GM12878 (cell line): ENCODE measurements at regions not wholly inside any gene's neighbourhood (a gene's known extent, or its start where the extent isn't known, plus 50 kb on each side); places are given as distances from the start of the nearest gene placed in this dataset.
A peak's percentile ranks its signal among the peaks of the same experiment; 100 is the strongest.

Experiments
- ATAC-seq: fragments of 200-7000 bp; cut with Tn5 transposase; 3 replicates; pipeline ENCODE4 v1.9.1; 2020; ENCODE audit warnings: mild to moderate bottlenecking, moderate library complexity
- BruUV-seq: library from RNA; stranded (reverse); fragments of 400-500 nt; replicated peaks from 2 replicates; lab custom pipeline; 2021; lab: Mats Ljungman, UMichigan
- CTCF ChIA-PET: fragments of 300-600 bp; sonication (Branson Sonifier 250); formaldehyde crosslinking; extraction: SDS; loops from one replicate; lab custom pipeline; 2021; ENCODE audit warnings: inconsistent platforms; lab: Yijun Ruan, JAX
- POLR2A ChIA-PET: fragments of 350-600 bp; formaldehyde crosslinking; extraction: SDS; loops from one replicate; lab custom pipeline; 2021; ENCODE audit warnings: inconsistent platforms; lab: Charles Lee
- RAD21 ChIA-PET: fragments of 300-600 bp; sonication (Branson Sonifier 250); formaldehyde crosslinking; loops from one replicate; lab custom pipeline; 2023; ENCODE audit warnings: antibody characterized with exemption; ENCODE audit not compliant: unreplicated experiment; lab: Charles Lee
- SMC1A ChIA-PET: fragments of 300-600 bp; sonication (Branson Sonifier 250); formaldehyde crosslinking; loops from one replicate; lab custom pipeline; 2023; ENCODE audit not compliant: unreplicated experiment, uncharacterized antibody; lab: Charles Lee
- DNase-seq: peaks from one replicate; pipeline ENCODE4 v3.0.0-alpha.2; 2011; ENCODE audit warnings: low read depth, low spot score
- FAIRE-seq: peaks from 3 replicates; lab custom pipeline; 2011; peaks lifted over from hg19 to GRCh38; lab: Jason Lieb, UNC
- H2AFZ ChIP-seq: 2 replicates; pipeline ENCODE4 v1.6.0; 2011; ENCODE audit warnings: low read depth, low read length, control low read depth; ENCODE audit not compliant: control insufficient read depth
- H3K27ac ChIP-seq: 2 replicates; pipeline ENCODE4 v1.5.1; 2011; ENCODE audit warnings: control low read depth; ENCODE audit not compliant: control insufficient read depth, insufficient read depth
- H3K27me3 ChIP-seq, 2 experiments: replicated peaks in 1 of 2; 2 replicates each; pipeline versions ENCODE4 v1.6.0 to v1.6.1; 2011; ENCODE audit warnings: low read length in 1 of 2; ENCODE audit not compliant: control insufficient read depth in 2 of 2, insufficient read depth in 2 of 2
- H3K36me3 ChIP-seq, 2 experiments: 2 replicates each; pipeline ENCODE4 v1.5.1; 2011; ENCODE audit warnings: low read length in 1 of 2; ENCODE audit not compliant: control insufficient read depth in 2 of 2, insufficient read depth in 2 of 2
- H3K4me1 ChIP-seq: 2 replicates; pipeline ENCODE4 v1.6.1; 2011; ENCODE audit warnings: mild to moderate bottlenecking, low read length, moderate library complexity, mixed read lengths; ENCODE audit not compliant: control insufficient read depth, insufficient read depth
- H3K4me2 ChIP-seq: 2 replicates; pipeline ENCODE4 v1.6.0; 2011; ENCODE audit warnings: control low read depth; ENCODE audit not compliant: control insufficient read depth, insufficient read depth
- H3K4me3 ChIP-seq: fragments of 200-600 bp; sonication (generic); 2 replicates; pipeline ENCODE4 v1.5.1; 2016
- H3K79me2 ChIP-seq: 2 replicates; pipeline ENCODE4 v1.6.0; 2011; ENCODE audit warnings: low read length; ENCODE audit not compliant: control insufficient read depth, insufficient read depth
- H3K9ac ChIP-seq: 2 replicates; pipeline ENCODE4 v1.8.0; 2011; ENCODE audit warnings: low read length, control low read depth, mixed read lengths; ENCODE audit not compliant: control insufficient read depth, insufficient read depth
- H3K9me3 ChIP-seq: replicated peaks from 3 replicates; pipeline ENCODE4 v1.5.1; 2011; ENCODE audit warnings: mild to moderate bottlenecking, low read length; ENCODE audit not compliant: control insufficient read depth, insufficient read depth
- H4K20me1 ChIP-seq: 2 replicates; pipeline ENCODE4 v1.6.0; 2011; ENCODE audit not compliant: control insufficient read depth, insufficient read depth
- ATF7 ChIP-seq: fragments of 450-650 bp; IDR thresholded peaks from 2 replicates; pipeline ENCODE4 v1.6.1; 2016; ENCODE audit warnings: low read depth, mild to moderate bottlenecking
- NFYA ChIP-seq: IDR thresholded peaks from 2 replicates; pipeline ENCODE4 v1.6.1; 2011; ENCODE audit warnings: low read depth, mild to moderate bottlenecking, low read length, improper control_type of control experiment, borderline replicate concordance
- RFX5 ChIP-seq: IDR thresholded peaks from 2 replicates; pipeline ENCODE4 v1.6.1; 2011; ENCODE audit warnings: low read depth, low read length, improper control_type of control experiment
- SIX5 ChIP-seq: IDR thresholded peaks from 2 replicates; pipeline ENCODE4 v1.6.1; 2011; ENCODE audit warnings: mild to moderate bottlenecking, low read depth, low read length, moderate library complexity; ENCODE audit not compliant: severe bottlenecking
- SMAD1 ChIP-seq: fragments of 450-650 bp; IDR thresholded peaks from 2 replicates; pipeline ENCODE4 v1.6.1; 2018; ENCODE audit warnings: mild to moderate bottlenecking, low read depth; ENCODE audit not compliant: partially characterized antibody
- SMAD5 ChIP-seq: IDR thresholded peaks from 2 replicates; pipeline ENCODE4 v1.6.1; 2016; ENCODE audit warnings: antibody characterized with exemption, low read depth
- TCF7 ChIP-seq: IDR thresholded peaks from 2 replicates; pipeline ENCODE4 v1.6.1; 2014; ENCODE audit warnings: antibody characterized with exemption, borderline replicate concordance
- ZBED1 ChIP-seq: IDR thresholded peaks from 2 replicates; pipeline ENCODE4 v1.6.1; 2016; ENCODE audit warnings: borderline replicate concordance
- WGBS: methylation state at CpG from one replicate; pipeline ENCODE4 v1.1.6; 2016; ENCODE audit warnings: low lambda C conversion rate; ENCODE audit not compliant: insufficient replicate concordance, insufficient coverage; ENCODE audit errors: missing lambda C conversion rate; 5-methylcytosine and 5-hydroxymethylcytosine counted together
- in situ Hi-C: fragments of 300-500 bp; cut with MboI; formaldehyde crosslinking; loops from 9 replicates; pipeline ENCODE4 v1.14.3; 2018; ENCODE audit warnings: mixed read lengths
- intact Hi-C: fragments of 100-400 bp; cut with micrococcal nuclease; formaldehyde crosslinking; loops from one replicate; pipeline ENCODE4 v1.14.2; 2022; ENCODE audit not compliant: unreplicated experiment

- no peak for FAIRE-seq
These were observed 486.0 kb upstream of the MKI67 start for GRCh38 chr10:128612195-128612594.

GRCh38 chr10:128612631-128613030 lies 486.4 kb upstream of the MKI67 start:
- H3K4me1 ChIP-seq, result no peaks in the 10 kb centered on the region
- H2AFZ ChIP-seq, result no peak overlapping the region
- no peaks in the 10 kb centered on the region for H3K27me3 ChIP-seq
- POLR2A ChIA-PET, result no interaction called here
- no peak for FAIRE-seq
- WGBS, result 32% methylated on average over 9 of the region's 9 CpGs
- no peak for ATAC-seq
- BruUV-seq, result no TSS peak
- DNase-seq, result no peak
- SMC1A ChIA-PET, result no interaction called here
- H3K9me3 ChIP-seq, result no peaks in the 10 kb centered on the region
- H3K4me2 ChIP-seq, result no peak overlapping the region
- no peak overlapping the region for H3K4me3 ChIP-seq
- intact Hi-C loops (no loop called here), in situ Hi-C loops (no loop called here)
- CTCF ChIA-PET, result no interaction called here
- TF ChIP-seq ZBED1 (no peak), ATF7 (0 out of 2 replicates have a peak, but pooled peaks have one; percentile 37), TCF7 (no peak)
- no peaks in the 10 kb centered on the region for H3K79me2 ChIP-seq
- H3K9ac ChIP-seq, result no peak overlapping the region
- H3K27ac ChIP-seq, result no peak overlapping the region
- RAD21 ChIA-PET, result no interaction called here
- H4K20me1 ChIP-seq, result no peaks in the 10 kb centered on the region
- H3K36me3 ChIP-seq, result no peaks in the 10 kb centered on the region

More at GRCh38 chr10:128612195-128612594, 486.0 kb upstream of the MKI67 start:
- CTCF ChIA-PET, result no interaction called here
- intact Hi-C loops (no loop called here), in situ Hi-C loops (no loop called here)
- H3K4me3 ChIP-seq, result no peak overlapping the region
- BruUV-seq, result no TSS peak
- POLR2A ChIA-PET, result no interaction called here
- no peaks in the 10 kb centered on the region for H3K9me3 ChIP-seq
- H3K4me2 ChIP-seq, result no peak overlapping the region
- SMC1A ChIA-PET, result no interaction called here
- H3K4me1 ChIP-seq, result no peaks in the 10 kb centered on the region
- no peaks in the 10 kb centered on the region for H3K79me2 ChIP-seq
- no peaks in the 10 kb centered on the region for H3K36me3 ChIP-seq
- no peak overlapping the region for H3K27ac ChIP-seq
- WGBS, result 63% methylated on average over 6 of the region's 7 CpGs
- ATAC-seq (no peak), DNase-seq (no peak)
- H3K27me3 ChIP-seq, result no peaks in the 10 kb centered on the region
- H4K20me1 ChIP-seq, result no peaks in the 10 kb centered on the region
- RAD21 ChIA-PET, result no interaction called here
- no peak overlapping the region for H2AFZ ChIP-seq
- no peak for TF ChIP-seq SMAD5
- TF ChIP-seq SMAD1, result no peak
- no peak for TF ChIP-seq SIX5
- TF ChIP-seq NFYA, result no peak
- no peak for TF ChIP-seq RFX5
- no peak overlapping the region for H3K9ac ChIP-seq
